ENCODE measurements at regions not wholly inside any gene's neighbourhood (a gene's known extent, or its start where the extent isn't known, plus 50 kb on each side); places are given as distances from the start of the nearest gene placed in this dataset.

- H2AK5ac ChIP-seq (ENCODE audit: insufficient read length, low read length) = no peak overlapping the region
- H3K79me2 ChIP-seq (ENCODE audit: insufficient read depth, low read length) = no peaks in the 10 kb centered on the region
- H3K4me2 ChIP-seq (ENCODE audit: insufficient read depth, insufficient read length, low read length) = no peak overlapping the region
- no peak overlapping the region for H2BK120ac ChIP-seq (ENCODE audit: low read depth, low read length, poor library complexity, severe bottlenecking)
- Mint-ChIP-seq H3K27me3 (ENCODE audit: low read depth) (no peaks in the 10 kb centered on the region), H3K36me3 (ENCODE audit: insufficient read depth in 1 of 3, low read depth in 3 of 3) (no peaks in the 10 kb centered on the region), H3K4me1 (no peaks in the 10 kb centered on the region), H3K4me3 (no peak overlapping the region), H3K9me3 (peaks cover 0 to 4% of the 10 kb centered on the region in 2 experiments; a peak in 1 of 5 replicates), H3K27ac (no peak overlapping the region)
- H3T11ph ChIP-seq (ENCODE audit: low read length) = no peak overlapping the region
- no peaks in the 10 kb centered on the region for H3K4me1 ChIP-seq (ENCODE audit: insufficient read depth, low read length)
- no peak for DNase-seq
- H2BK15ac ChIP-seq (ENCODE audit: low read depth, low read length) = no peak overlapping the region
- no peaks in the 10 kb centered on the region for H3K27me3 ChIP-seq (ENCODE audit: insufficient read depth, low read length)
- no peaks in the 10 kb centered on the region for H4K20me1 ChIP-seq (ENCODE audit: control insufficient read depth, insufficient read depth, insufficient read length)
- no peak overlapping the region for H4K8ac ChIP-seq (replicated peaks; ENCODE audit: insufficient read length, low read depth, low read length)
- H3K56ac ChIP-seq (ENCODE audit: insufficient read length, low read depth, low read length) = no peak overlapping the region
- no peak overlapping the region for H2BK5ac ChIP-seq (ENCODE audit: insufficient read length, low read length)
- H3K9me3 ChIP-seq (ENCODE audit: control insufficient read depth, low read depth, low read length) = no peaks in the 10 kb centered on the region
- no peak overlapping the region for H3K14ac ChIP-seq (ENCODE audit: insufficient read depth, low read length)
- no peak overlapping the region for H3K9ac ChIP-seq (ENCODE audit: extremely low read depth, insufficient read length, low read length)
- WGBS (ENCODE audit: extremely low coverage, insufficient read length, low lambda C conversion rate) = no CpG with 5 or more reads among the region's 6 CpGs
- H3K4ac ChIP-seq (ENCODE audit: low read depth, low read length) = no peak overlapping the region
- H3K23me2 ChIP-seq (ENCODE audit: insufficient read length, low read depth, low read length, poor library complexity, severe bottlenecking) = no peaks in the 10 kb centered on the region
- no peak overlapping the region for H3K27ac ChIP-seq (ENCODE audit: insufficient read length, low read depth, low read length)
- H3K79me1 ChIP-seq (ENCODE audit: insufficient read depth, low read depth, low read length, poor library complexity, severe bottlenecking) = no peaks in the 10 kb centered on the region
- no peak overlapping the region for H3K23ac ChIP-seq (ENCODE audit: insufficient read length, low read depth, low read length)
- no peak overlapping the region for H2BK12ac ChIP-seq (ENCODE audit: insufficient read length, low read depth, low read length)
- no peak overlapping the region for H2BK20ac ChIP-seq (ENCODE audit: low read depth, low read length, poor library complexity, severe bottlenecking)
- H2AFZ ChIP-seq (ENCODE audit: low read length) = no peak overlapping the region
- TF ChIP-seq CTCF (conservative IDR thresholded peaks at IDR 0.05) = no peak
- H4K91ac ChIP-seq (ENCODE audit: insufficient read length, low read depth, low read length) = no peak overlapping the region
- no peak overlapping the region for H3K18ac ChIP-seq (ENCODE audit: insufficient read length, low read depth, low read length)
- no peak overlapping the region for H4K5ac ChIP-seq (ENCODE audit: insufficient read length, low read depth, low read length)
Observed at GRCh38 chr5:67266654-67267350, 70.2 kb upstream of the CD180 start.
